HEK293T (cell line): ENCODE measurements at regions not wholly inside any gene's neighbourhood (a gene's known extent, or its start where the extent isn't known, plus 50 kb on each side); places are given as distances from the start of the nearest gene placed in this dataset.

Experiments used
- CTCF ChIA-PET: fragments of 350-600 bp; formaldehyde crosslinking; extraction: SDS; loops from one replicate; lab custom pipeline; 2021; ENCODE audit warnings: antibody characterized with exemption, inconsistent platforms; lab: Yijun Ruan, JAX
- POLR2A ChIA-PET: fragments of 350-600 bp; formaldehyde crosslinking; extraction: SDS; loops from one replicate; lab custom pipeline; 2020; ENCODE audit warnings: antibody characterized with exemption, inconsistent platforms; lab: Yijun Ruan, JAX
- DNase-seq: peaks from one replicate; pipeline ENCODE4 v3.0.0; 2012; ENCODE audit warnings: mixed read lengths; ENCODE audit errors: extremely low spot score
- ARNT ChIP-seq: fragments of 450-650 bp; IDR thresholded peaks from 2 replicates; pipeline ENCODE4 v1.6.1; 2017; ENCODE audit warnings: mild to moderate bottlenecking
- BHLHE40 ChIP-seq: fragments of 450-650 bp; IDR thresholded peaks from 2 replicates; pipeline ENCODE4 v1.6.1; 2016; ENCODE audit warnings: mild to moderate bottlenecking, moderate library complexity, borderline replicate concordance
- CTBP1 ChIP-seq: fragments of 450-650 bp; IDR thresholded peaks from 2 replicates; pipeline ENCODE4 v1.6.1; 2016; ENCODE audit warnings: borderline replicate concordance
- ELF4 ChIP-seq: fragments of 450-650 bp; IDR thresholded peaks from 2 replicates; pipeline ENCODE4 v1.6.1; 2017; ENCODE audit warnings: antibody characterized with exemption
- FOXA1 ChIP-seq: fragments of 450-650 bp; IDR thresholded peaks from 2 replicates; pipeline ENCODE4 v1.6.1; 2016; ENCODE audit warnings: mild to moderate bottlenecking
- FOXK2 ChIP-seq: fragments of 450-650 bp; IDR thresholded peaks from 2 replicates; pipeline ENCODE4 v1.6.1; 2016; ENCODE audit warnings: mild to moderate bottlenecking
- FOXM1 ChIP-seq: fragments of 450-650 bp; IDR thresholded peaks from 2 replicates; pipeline ENCODE4 v1.6.1; 2017; ENCODE audit warnings: mild to moderate bottlenecking, borderline replicate concordance
- HDGF ChIP-seq: fragments of 450-650 bp; IDR thresholded peaks from 2 replicates; pipeline ENCODE4 v1.6.1; 2017; ENCODE audit warnings: antibody characterized with exemption, borderline replicate concordance
- L3MBTL2 ChIP-seq: fragments of 450-650 bp; conservative IDR thresholded peaks from 2 replicates; pipeline ENCODE4 v1.6.1; 2016; ENCODE audit warnings: mild to moderate bottlenecking
- LEF1 ChIP-seq: fragments of 450-650 bp; IDR thresholded peaks from 2 replicates; pipeline ENCODE4 v1.6.1; 2017; ENCODE audit warnings: mild to moderate bottlenecking, borderline replicate concordance
- NFRKB ChIP-seq: fragments of 450-650 bp; IDR thresholded peaks from 2 replicates; pipeline ENCODE4 v1.6.1; 2016; ENCODE audit warnings: mild to moderate bottlenecking, moderate library complexity
- PKNOX1 ChIP-seq: fragments of 450-650 bp; IDR thresholded peaks from 2 replicates; pipeline ENCODE4 v1.6.1; 2016
- SP1 ChIP-seq: fragments of 450-650 bp; IDR thresholded peaks from 2 replicates; pipeline ENCODE4 v1.6.1; 2017
- SUZ12 ChIP-seq: fragments of 450-650 bp; IDR thresholded peaks from 2 replicates; pipeline ENCODE4 v1.6.1; 2016; ENCODE audit warnings: mild to moderate bottlenecking
- TARDBP ChIP-seq: fragments of 450-650 bp; IDR thresholded peaks from 2 replicates; pipeline ENCODE4 v1.6.1; 2016
- ZNF384 ChIP-seq: fragments of 450-650 bp; IDR thresholded peaks from 2 replicates; pipeline ENCODE4 v1.6.1; 2016

GRCh38 chr12:30110958-30111586 is 327.3 kb upstream of the TMTC1 start:
- TF ChIP-seq PKNOX1 (no peak), ARNT (no peak), L3MBTL2 (no peak), SUZ12 (no peak), TARDBP (no peak), FOXA1 (no peak), NFRKB (no peak), FOXM1 (no peak), CTBP1 (no peak), SP1 (no peak), HDGF (no peak), LEF1 (no peak), FOXK2 (no peak), ELF4 (no peak), BHLHE40 (no peak), ZNF384 (no peak)
- ChIA-PET POLR2A (no interaction called here), CTCF (no interaction called here)
- no peak for DNase-seq

GRCh38 chr12:30110498-30110897 is 326.8 kb upstream of the TMTC1 start:
- no peak for TF ChIP-seq LEF1
- no peak for TF ChIP-seq L3MBTL2
- no peak for TF ChIP-seq ZNF384
- no peak for TF ChIP-seq HDGF
- no peak for TF ChIP-seq PKNOX1
- POLR2A ChIA-PET: no interaction called here
- CTCF ChIA-PET: no interaction called here
- no peak for DNase-seq

- DNase-seq: no peak
- ChIA-PET POLR2A (no interaction called here), CTCF (no interaction called here)
- TF ChIP-seq SUZ12 (no peak), CTBP1 (no peak), LEF1 (no peak), ELF4 (no peak), FOXK2 (no peak), NFRKB (no peak), ARNT (no peak), L3MBTL2 (no peak), TARDBP (no peak), BHLHE40 (no peak), FOXM1 (no peak), ZNF384 (no peak), SP1 (no peak), FOXA1 (no peak)
These were observed 324.9 kb upstream of the TMTC1 start for GRCh38 chr12:30108666-30109065.

DNA sequence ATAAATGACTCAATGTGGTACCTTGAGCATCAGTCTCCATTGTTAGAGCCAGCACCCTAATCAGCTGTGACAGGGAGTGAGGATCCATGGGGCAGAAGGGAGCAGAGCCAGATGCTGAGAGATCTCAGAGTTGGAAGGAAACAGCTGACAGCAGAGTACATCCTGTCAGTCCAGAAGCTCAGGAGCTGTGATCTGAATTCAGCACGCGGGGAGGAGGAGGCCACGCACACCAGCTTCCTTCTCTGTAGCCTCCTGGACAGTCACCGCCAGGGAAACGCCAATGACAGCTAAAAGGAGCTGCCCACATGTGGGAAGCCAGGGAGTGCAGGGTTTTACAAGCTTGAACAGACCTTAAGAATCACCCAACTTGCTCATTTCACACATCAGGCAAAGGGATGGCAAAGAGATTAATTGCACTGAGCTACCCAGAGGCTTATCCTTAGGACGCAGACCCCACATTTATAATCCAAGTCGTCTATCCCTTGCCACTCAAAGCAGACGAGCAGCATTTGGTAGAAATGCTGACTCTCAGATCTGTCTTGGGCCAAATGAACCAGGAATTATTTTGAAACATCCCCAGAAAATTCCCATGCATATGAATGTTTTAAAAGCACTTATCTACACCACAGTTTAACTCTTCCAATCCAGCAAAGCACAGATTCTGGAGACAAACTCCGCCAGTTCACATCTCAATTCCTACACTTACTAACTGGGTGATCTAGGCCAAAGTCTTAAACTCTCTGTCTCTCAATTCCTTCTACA is 322.6 kb upstream of the TMTC1 start:
- CTCF ChIA-PET: no interaction called here
- POLR2A ChIA-PET: no interaction called here
- DNase-seq: no peak
- TF ChIP-seq HDGF (no peak), FOXA1 (no peak), BHLHE40 (no peak), FOXM1 (no peak), CTBP1 (no peak), PKNOX1 (no peak), LEF1 (no peak), TARDBP (no peak), FOXK2 (no peak), ARNT (no peak), ELF4 (no peak), L3MBTL2 (no peak), SP1 (no peak)

DNA sequence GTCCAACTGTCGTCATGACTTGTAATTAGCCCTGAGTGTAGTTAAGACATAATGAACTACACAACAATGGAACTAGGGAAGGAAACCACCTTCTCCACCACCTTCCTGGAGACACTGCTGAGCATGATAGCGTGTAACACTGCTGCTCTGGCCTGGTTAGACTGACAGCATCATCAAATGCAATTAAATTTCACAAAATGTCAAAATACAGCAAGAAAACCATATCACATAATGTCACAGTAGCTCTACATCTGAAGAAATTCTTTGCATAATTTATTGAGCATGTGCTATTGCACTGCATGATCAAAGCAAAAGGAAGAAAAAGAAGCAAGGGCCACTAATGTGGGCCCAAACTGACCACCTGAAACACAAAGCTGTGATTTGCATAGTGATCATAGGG is 321.8 kb upstream of the TMTC1 start:
- CTCF ChIA-PET: no interaction called here
- TF ChIP-seq ELF4 (no peak), HDGF (no peak), SP1 (no peak), LEF1 (no peak), TARDBP (no peak), ARNT (no peak), NFRKB (no peak), BHLHE40 (no peak), FOXA1 (no peak), L3MBTL2 (no peak), PKNOX1 (no peak), SUZ12 (no peak), FOXM1 (no peak), FOXK2 (no peak), ZNF384 (no peak), CTBP1 (no peak)

GRCh38 chr12:30104971-30105370 is 321.2 kb upstream of the TMTC1 start:
- no peak for DNase-seq
- ChIA-PET CTCF (no interaction called here), POLR2A (no interaction called here)
- TF ChIP-seq PKNOX1 (no peak), BHLHE40 (no peak), FOXK2 (no peak), SP1 (no peak), HDGF (no peak), FOXM1 (no peak), ELF4 (no peak), SUZ12 (no peak)

More for the DNA sequence above, 321.8 kb upstream of the TMTC1 start:
- DNase-seq: no peak
- POLR2A ChIA-PET: no interaction called here
